Neural progenitor cell (in vitro differentiated cells): ENCODE measurements at regions not wholly inside any gene's neighbourhood (a gene's known extent, or its start where the extent isn't known, plus 50 kb on each side); places are given as distances from the start of the nearest gene placed in this dataset.

Experiments
- DNase-seq: peaks from one replicate; pipeline ENCODE4 v3.0.0-alpha.2; 2016; ENCODE audit warnings: low spot score
- H2AFZ ChIP-seq: fragments of 200-600 bp; sonication (generic); replicated peaks from 2 replicates; pipeline ENCODE4 v1.6.1; 2016; ENCODE audit warnings: antibody characterized with exemption
- H3F3A ChIP-seq: fragments of 200-600 bp; sonication (generic); 2 replicates; pipeline ENCODE4 v1.6.1; 2016; ENCODE audit warnings: antibody characterized with exemption, low read depth
- H3K27ac ChIP-seq: fragments of 200-600 bp; sonication (generic); 2 replicates; pipeline ENCODE4 v1.5.1; 2016; ENCODE audit warnings: mild to moderate bottlenecking
- H3K27me3 ChIP-seq: fragments of 200-600 bp; sonication (generic); 2 replicates; pipeline ENCODE4 v1.6.1; 2016; ENCODE audit warnings: mild to moderate bottlenecking, moderate library complexity
- H3K36me3 ChIP-seq: fragments of 200-600 bp; sonication (generic); 2 replicates; pipeline ENCODE4 v1.5.1; 2016
- H3K4me1 ChIP-seq: fragments of 200-600 bp; sonication (generic); 2 replicates; pipeline ENCODE4 v1.6.1; 2016; ENCODE audit warnings: mixed run types
- H3K4me2 ChIP-seq: fragments of 200-600 bp; sonication (generic); 2 replicates; pipeline ENCODE4 v1.6.1; 2016
- H3K4me3 ChIP-seq: fragments of 200-600 bp; sonication (generic); 2 replicates; pipeline ENCODE4 v1.5.1; 2016
- H3K79me2 ChIP-seq: fragments of 200-600 bp; sonication (generic); 2 replicates; pipeline ENCODE4 v1.6.1; 2016; ENCODE audit warnings: low read depth
- H3K9ac ChIP-seq: fragments of 200-600 bp; sonication (generic); 2 replicates; pipeline ENCODE4 v1.6.1; 2016
- H3K9me3 ChIP-seq: fragments of 200-600 bp; sonication (generic); 2 replicates; pipeline ENCODE4 v1.5.1; 2016; ENCODE audit warnings: low read depth
- H4K20me1 ChIP-seq: fragments of 200-600 bp; sonication (generic); 2 replicates; pipeline ENCODE4 v1.6.1; 2016; ENCODE audit warnings: low read depth
- H3K27ac Mint-ChIP-seq: 3 replicates; pipeline ENCODE4 v1.8.0; 2021; ENCODE audit warnings: mixed read lengths
- H3K27me3 Mint-ChIP-seq: 2 replicates; pipeline ENCODE4 v1.8.0; 2022; ENCODE audit warnings: low read depth, mild to moderate bottlenecking, inconsistent platforms, moderate library complexity, mixed read lengths; ENCODE audit not compliant: insufficient read depth
- H3K36me3 Mint-ChIP-seq: 3 replicates; pipeline ENCODE4 v1.8.0; 2021; ENCODE audit warnings: mixed read lengths
- H3K4me1 Mint-ChIP-seq: 3 replicates; pipeline ENCODE4 v1.8.0; 2021; ENCODE audit warnings: mixed read lengths
- H3K4me3 Mint-ChIP-seq: 3 replicates; pipeline ENCODE4 v1.8.0; 2021; ENCODE audit warnings: mild to moderate bottlenecking, moderate library complexity, mixed read lengths
- H3K9me3 Mint-ChIP-seq: 3 replicates; pipeline ENCODE4 v1.8.0; 2020; ENCODE audit warnings: mixed read lengths
- CTCF ChIP-seq: fragments of 200-600 bp; sonication (generic); IDR thresholded peaks from 2 replicates; pipeline ENCODE4 v1.5.1; 2017; ENCODE audit warnings: antibody characterized with exemption, mild to moderate bottlenecking
- EZH2 ChIP-seq: fragments of 200-600 bp; sonication (generic); IDR thresholded peaks from 2 replicates; pipeline ENCODE4 v1.6.1; 2017; ENCODE audit warnings: antibody characterized with exemption, mild to moderate bottlenecking, moderate library complexity
- EZH2phosphoT487 ChIP-seq: fragments of 200-600 bp; sonication (generic); IDR thresholded peaks from 2 replicates; pipeline ENCODE4 v1.6.1; 2017; ENCODE audit warnings: antibody characterized with exemption

DNA sequence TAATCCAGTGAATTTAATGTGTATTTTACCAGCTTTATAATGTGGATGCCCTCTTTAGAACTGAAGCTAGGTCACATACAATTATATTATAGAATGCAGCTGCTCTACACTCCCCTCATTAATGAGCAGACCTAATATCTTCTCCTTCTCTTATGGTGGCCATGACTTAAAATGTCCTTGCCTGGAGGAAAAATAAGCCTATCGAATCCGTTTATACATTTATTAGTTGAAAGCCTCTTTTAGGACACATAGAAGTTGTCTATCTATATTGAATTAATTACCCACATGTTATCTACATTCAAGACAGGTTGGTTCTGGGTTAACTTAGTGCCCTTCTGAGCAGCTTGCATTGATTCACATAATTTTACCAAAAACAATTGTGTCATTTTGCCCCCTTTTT is 1716.8 kb downstream of the HACE1 start:
- H3K9me3 Mint-ChIP-seq, result no peaks in the 10 kb centered on the region
- H3K9me3 ChIP-seq, result no peaks in the 10 kb centered on the region
- H3K27me3 ChIP-seq, result no peaks in the 10 kb centered on the region
- no peaks in the 10 kb centered on the region for H3K79me2 ChIP-seq
- no peak for TF ChIP-seq CTCF
- TF ChIP-seq EZH2, result no peak
- TF ChIP-seq EZH2phosphoT487, result no peak
- no peaks in the 10 kb centered on the region for H3F3A ChIP-seq
- H3K36me3 Mint-ChIP-seq, result no peaks in the 10 kb centered on the region
- H3K4me1 ChIP-seq, result no peaks in the 10 kb centered on the region
- no peak for DNase-seq
- H3K36me3 ChIP-seq, result no peaks in the 10 kb centered on the region
- no peak overlapping the region for H3K27ac Mint-ChIP-seq
- H3K27me3 Mint-ChIP-seq, result no peaks in the 10 kb centered on the region
- no peak overlapping the region for H3K9ac ChIP-seq
- H2AFZ ChIP-seq, result no peak overlapping the region
- H3K4me3 ChIP-seq, result no peak overlapping the region
- no peak overlapping the region for H3K27ac ChIP-seq
- no peak overlapping the region for H3K4me3 Mint-ChIP-seq
- H3K4me2 ChIP-seq, result no peak overlapping the region
- H3K4me1 Mint-ChIP-seq, result no peaks in the 10 kb centered on the region
- H4K20me1 ChIP-seq, result no peaks in the 10 kb centered on the region

GRCh38 chr6:103140308-103141027 is 1719.3 kb downstream of the HACE1 start:
- H3K36me3 Mint-ChIP-seq, result no peaks in the 10 kb centered on the region
- no peaks in the 10 kb centered on the region for H3K27me3 Mint-ChIP-seq

GRCh38 chr6:103139377-103139776 is 1720.3 kb downstream of the HACE1 start:
- H3K4me2 ChIP-seq, result no peak overlapping the region
- H3K36me3 ChIP-seq, result no peaks in the 10 kb centered on the region
- no peak for DNase-seq
- no peak overlapping the region for H2AFZ ChIP-seq
- H3K27me3 Mint-ChIP-seq, result no peaks in the 10 kb centered on the region
- no peak overlapping the region for H3K9ac ChIP-seq
- H3K79me2 ChIP-seq, result no peaks in the 10 kb centered on the region
- H3K4me3 ChIP-seq, result no peak overlapping the region
- no peaks in the 10 kb centered on the region for H4K20me1 ChIP-seq
- H3K27ac ChIP-seq, result no peak overlapping the region
- no peaks in the 10 kb centered on the region for H3K36me3 Mint-ChIP-seq
- TF ChIP-seq EZH2 (no peak), EZH2phosphoT487 (no peak), CTCF (no peak)
- no peak overlapping the region for H3K27ac Mint-ChIP-seq
- no peak overlapping the region for H3K4me3 Mint-ChIP-seq
- H3K4me1 Mint-ChIP-seq, result no peaks in the 10 kb centered on the region
- H3K4me1 ChIP-seq, result no peaks in the 10 kb centered on the region
- H3K9me3 ChIP-seq, result no peaks in the 10 kb centered on the region
- no peaks in the 10 kb centered on the region for H3K27me3 ChIP-seq
- H3F3A ChIP-seq, result no peaks in the 10 kb centered on the region
- H3K9me3 Mint-ChIP-seq, result no peaks in the 10 kb centered on the region

More at GRCh38 chr6:103140308-103141027, 1719.3 kb downstream of the HACE1 start:
- no peaks in the 10 kb centered on the region for H3K9me3 Mint-ChIP-seq
- H4K20me1 ChIP-seq, result no peaks in the 10 kb centered on the region
- H3K27ac ChIP-seq, result no peak overlapping the region
- H3K4me1 Mint-ChIP-seq, result no peaks in the 10 kb centered on the region
- no peaks in the 10 kb centered on the region for H3K79me2 ChIP-seq
- no peaks in the 10 kb centered on the region for H3K36me3 ChIP-seq
- H3K4me3 Mint-ChIP-seq, result no peak overlapping the region
- H3F3A ChIP-seq, result no peaks in the 10 kb centered on the region
- no peak overlapping the region for H3K4me3 ChIP-seq
- no peaks in the 10 kb centered on the region for H3K27me3 ChIP-seq
- no peaks in the 10 kb centered on the region for H3K9me3 ChIP-seq
- no peak overlapping the region for H3K4me2 ChIP-seq
- no peak overlapping the region for H3K27ac Mint-ChIP-seq
- H3K9ac ChIP-seq, result no peak overlapping the region
- no peaks in the 10 kb centered on the region for H3K4me1 ChIP-seq
- no peak for DNase-seq
- TF ChIP-seq EZH2phosphoT487, result no peak
- no peak for TF ChIP-seq EZH2
- TF ChIP-seq CTCF, result no peak
- no peak overlapping the region for H2AFZ ChIP-seq
